Hepatocyte (in vitro differentiated cells): ENCODE measurements at regions not wholly inside any gene's neighbourhood (a gene's known extent, or its start where the extent isn't known, plus 50 kb on each side); places are given as distances from the start of the nearest gene placed in this dataset.

ENCODE experiments used
- CTCF ChIP-seq: fragments of 200-600 bp; sonication (generic); IDR thresholded peaks from 2 replicates; pipeline ENCODE4 v1.5.1; 2016; ENCODE audit warnings: antibody characterized with exemption, mild to moderate bottlenecking; ENCODE audit not compliant: poor library complexity
- EZH2phosphoT487 ChIP-seq: fragments of 200-600 bp; sonication (generic); IDR thresholded peaks from one replicate; pipeline ENCODE4 v1.6.1; 2018; ENCODE audit warnings: antibody characterized with exemption, mild to moderate bottlenecking, low read depth, moderate library complexity; ENCODE audit not compliant: unreplicated experiment, severe bottlenecking

- no peak for TF ChIP-seq CTCF
- no peak for TF ChIP-seq EZH2phosphoT487
Measured at GRCh38 chr14:55752580-55753390, 172.8 kb downstream of the KTN1 start.
